ENCODE measurements at regions not wholly inside any gene's neighbourhood (a gene's known extent, or its start where the extent isn't known, plus 50 kb on each side); places are given as distances from the start of the nearest gene placed in this dataset.
"Not testable (repeated sequence)": the region's sequence is repeated elsewhere in the genome, so short reads cannot be mapped to it uniquely, and the experiment has no call there.

DNA sequence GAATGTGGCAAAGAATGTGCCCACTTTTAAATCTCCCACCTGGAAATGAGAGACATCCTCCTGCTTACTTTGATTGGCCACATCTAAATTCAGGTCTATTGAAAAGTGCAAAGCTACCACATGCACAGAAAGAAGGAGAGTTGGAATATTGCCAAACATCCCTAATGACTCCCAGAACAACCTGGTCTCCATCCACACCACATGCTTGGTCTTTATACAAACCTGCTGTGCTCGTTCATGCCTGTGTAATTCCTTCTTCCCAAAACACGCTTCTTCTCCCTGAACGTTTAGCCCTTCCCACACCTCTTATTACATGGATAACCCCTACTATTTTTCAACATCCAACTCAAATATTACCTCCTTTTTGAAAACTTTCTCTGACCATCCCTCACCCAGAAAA, 66.2 kb upstream of the BCL2L14 start:
- Mint-ChIP-seq H3K27ac (ENCODE audit: unreplicated experiment) (no peak overlapping the region), H3K36me3 (ENCODE audit: low read depth) (no peaks in the 10 kb centered on the region)

DNA sequence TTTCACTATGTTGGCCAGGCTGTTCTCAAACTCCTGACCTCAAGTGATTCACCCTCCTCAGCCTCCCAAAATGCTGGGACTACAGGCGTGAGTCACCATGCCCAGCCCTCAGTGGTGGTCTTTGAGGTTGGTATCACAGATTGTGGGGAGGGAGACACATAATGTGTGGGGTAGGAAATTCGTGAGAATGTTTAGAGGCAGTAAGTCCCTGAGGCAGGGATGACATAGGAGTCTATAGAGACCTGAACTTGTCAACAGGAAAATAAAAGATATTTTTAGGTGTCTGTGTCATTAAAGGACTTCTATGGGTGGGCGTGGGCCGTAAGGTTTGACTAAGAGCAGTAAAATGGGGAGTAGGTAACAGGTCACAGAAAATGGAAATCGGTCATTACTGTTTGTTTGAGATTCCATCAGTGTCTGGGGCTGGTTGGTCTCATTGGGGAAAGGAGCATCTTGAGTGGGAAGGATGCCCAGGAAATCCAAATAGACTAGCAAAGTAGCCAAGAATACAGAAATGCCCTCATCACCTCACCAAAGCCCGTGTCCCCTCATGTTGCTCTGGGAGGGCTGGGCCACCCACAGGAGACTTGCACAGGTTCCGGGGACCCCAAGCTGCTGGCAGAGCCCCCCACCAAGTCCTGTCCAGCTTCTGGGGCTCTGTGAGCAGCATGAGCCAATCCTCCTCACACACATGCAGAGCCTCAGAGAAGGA, 63.6 kb upstream of the BCL2L14 start:
- TF ChIP-seq, protein P1, sequence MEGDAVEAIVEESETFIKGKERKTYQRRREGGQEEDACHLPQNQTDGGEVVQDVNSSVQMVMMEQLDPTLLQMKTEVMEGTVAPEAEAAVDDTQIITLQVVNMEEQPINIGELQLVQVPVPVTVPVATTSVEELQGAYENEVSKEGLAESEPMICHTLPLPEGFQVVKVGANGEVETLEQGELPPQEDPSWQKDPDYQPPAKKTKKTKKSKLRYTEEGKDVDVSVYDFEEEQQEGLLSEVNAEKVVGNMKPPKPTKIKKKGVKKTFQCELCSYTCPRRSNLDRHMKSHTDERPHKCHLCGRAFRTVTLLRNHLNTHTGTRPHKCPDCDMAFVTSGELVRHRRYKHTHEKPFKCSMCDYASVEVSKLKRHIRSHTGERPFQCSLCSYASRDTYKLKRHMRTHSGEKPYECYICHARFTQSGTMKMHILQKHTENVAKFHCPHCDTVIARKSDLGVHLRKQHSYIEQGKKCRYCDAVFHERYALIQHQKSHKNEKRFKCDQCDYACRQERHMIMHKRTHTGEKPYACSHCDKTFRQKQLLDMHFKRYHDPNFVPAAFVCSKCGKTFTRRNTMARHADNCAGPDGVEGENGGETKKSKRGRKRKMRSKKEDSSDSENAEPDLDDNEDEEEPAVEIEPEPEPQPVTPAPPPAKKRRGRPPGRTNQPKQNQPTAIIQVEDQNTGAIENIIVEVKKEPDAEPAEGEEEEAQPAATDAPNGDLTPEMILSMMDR (IDR thresholded peaks at IDR 0.05), result no peak
- Mint-ChIP-seq H3K4me1 (ENCODE audit: low read depth) (peaks cover 21% of the 10 kb centered on the region), H3K4me3 (ENCODE audit: unreplicated experiment) (no peak overlapping the region), H3K27ac (ENCODE audit: unreplicated experiment) (no peak overlapping the region), H3K27me3 (ENCODE audit: low read depth) (peaks cover 2% of the 10 kb centered on the region), H3K9me3 (ENCODE audit: low read depth) (no peaks in the 10 kb centered on the region), H3K36me3 (ENCODE audit: low read depth) (no peaks in the 10 kb centered on the region)
- DNase-seq (ENCODE audit: low spot score), result no peak

More for the DNA sequence above, 66.2 kb upstream of the BCL2L14 start:
- Mint-ChIP-seq H3K4me1 (ENCODE audit: low read depth) (peaks cover 8% of the 10 kb centered on the region), H3K9me3 (ENCODE audit: low read depth) (no peaks in the 10 kb centered on the region), H3K4me3 (ENCODE audit: unreplicated experiment) (no peak overlapping the region), H3K27me3 (ENCODE audit: low read depth) (peaks cover 2% of the 10 kb centered on the region)
- no peak for DNase-seq (ENCODE audit: low spot score)
- TF ChIP-seq, protein P1 (IDR thresholded peaks at IDR 0.05), result no peak

DNA sequence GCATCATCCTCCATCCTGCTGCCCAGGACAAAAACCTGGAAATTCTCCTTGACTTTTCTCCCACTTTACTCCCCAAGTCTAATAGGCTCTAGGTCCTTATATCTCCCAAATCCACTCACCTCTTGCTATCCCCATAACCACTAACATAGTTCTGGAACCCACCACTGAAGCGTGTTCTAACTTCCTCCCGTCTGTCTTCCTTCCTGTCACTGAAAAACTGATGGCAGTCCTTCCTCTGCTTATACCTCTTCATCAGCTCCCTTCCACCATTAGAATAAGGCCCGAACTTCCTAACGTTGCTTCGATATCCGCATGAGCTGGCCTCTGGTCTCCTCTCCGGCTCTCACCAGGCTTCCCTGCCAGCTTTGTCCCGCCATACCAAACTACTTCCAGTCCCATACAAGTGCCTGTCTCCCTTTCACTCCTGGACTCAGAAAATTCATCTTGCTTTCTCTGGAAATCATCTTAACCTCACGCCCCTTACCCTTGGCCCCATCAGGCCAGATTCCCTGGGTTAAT, 63.0 kb upstream of the BCL2L14 start:
- Mint-ChIP-seq H3K36me3 (ENCODE audit: low read depth) (no peaks in the 10 kb centered on the region), H3K27me3 (ENCODE audit: low read depth) (peaks cover 2% of the 10 kb centered on the region), H3K4me3 (ENCODE audit: unreplicated experiment) (no peak overlapping the region), H3K4me1 (ENCODE audit: low read depth) (peaks cover 21% of the 10 kb centered on the region), H3K9me3 (ENCODE audit: low read depth) (no peaks in the 10 kb centered on the region), H3K27ac (ENCODE audit: unreplicated experiment) (no peak overlapping the region)
- TF ChIP-seq, protein P1 (IDR thresholded peaks at IDR 0.05), result no peak
- no peak for DNase-seq (ENCODE audit: low spot score)

DNA sequence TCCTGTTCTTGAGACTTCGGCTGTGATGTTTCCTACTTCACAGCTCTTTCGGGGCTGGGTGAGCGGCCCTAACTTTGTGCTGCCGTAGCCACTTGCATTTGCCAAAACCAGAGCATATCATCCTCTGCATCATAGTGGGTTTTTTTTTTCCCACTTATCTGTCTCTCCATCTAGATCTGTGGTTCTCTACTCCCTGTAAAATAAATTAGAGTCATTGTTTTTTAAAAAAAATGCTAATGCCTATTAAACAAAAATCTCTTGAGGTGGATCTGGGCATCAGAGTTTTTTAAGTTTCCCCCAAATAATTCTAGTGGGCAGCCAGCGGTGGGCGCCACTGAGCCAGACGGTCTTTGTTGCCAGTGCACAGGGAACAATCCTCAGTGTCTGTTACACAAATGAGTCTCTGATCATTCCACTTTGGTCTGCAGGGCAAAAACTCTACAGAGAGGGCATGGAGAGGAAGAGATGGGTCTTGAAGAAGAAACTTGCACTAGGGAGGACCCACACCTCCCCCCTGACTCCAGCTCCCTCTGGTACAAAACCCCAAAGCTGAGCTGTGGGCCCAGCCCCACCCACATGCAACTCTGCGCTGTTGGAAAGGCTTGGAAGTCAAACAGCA, 62.4 kb upstream of the BCL2L14 start:
- Mint-ChIP-seq H3K36me3 (ENCODE audit: low read depth) (no peaks in the 10 kb centered on the region), H3K4me1 (ENCODE audit: low read depth) (peaks cover 21% of the 10 kb centered on the region)
- no peak for DNase-seq (ENCODE audit: low spot score)

DNA sequence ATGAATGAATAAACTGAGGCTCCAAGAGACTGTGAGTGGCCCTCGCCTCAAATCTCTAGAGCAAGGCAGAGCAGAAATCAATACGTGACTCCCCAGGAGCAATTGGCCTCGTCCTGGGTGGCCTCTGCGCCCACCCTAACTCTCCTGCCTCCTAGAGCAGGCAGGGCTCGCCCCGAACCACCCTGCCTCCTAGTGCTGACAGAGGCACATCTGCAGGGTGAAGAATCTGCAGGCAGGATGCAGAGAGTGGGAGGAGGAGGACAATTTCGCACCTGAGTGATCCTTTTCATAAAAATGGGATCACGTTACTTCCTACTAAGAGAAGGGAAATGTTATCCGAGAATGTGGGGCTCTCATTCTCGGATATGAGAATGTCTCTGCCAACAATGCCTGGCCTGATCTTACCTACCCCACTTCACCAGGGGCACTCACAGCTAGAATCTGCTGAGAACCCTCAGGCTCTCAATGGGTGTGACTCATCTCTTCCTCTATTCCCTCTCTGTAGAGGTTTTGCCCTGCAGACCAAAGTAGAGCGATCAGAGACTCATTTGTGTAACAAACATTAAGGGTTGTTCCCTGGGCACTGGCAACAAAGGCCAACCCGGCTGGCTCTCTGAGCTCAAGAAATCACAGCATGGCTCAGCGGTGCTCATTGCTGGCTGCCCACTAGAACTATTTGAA, 61.7 kb upstream of the BCL2L14 start:
- no peak for DNase-seq (ENCODE audit: low spot score)

More for the DNA sequence above, 62.4 kb upstream of the BCL2L14 start:
- TF ChIP-seq, protein P1 (IDR thresholded peaks at IDR 0.05), result peak; percentile 39
- no peak overlapping the region for H3K4me3 Mint-ChIP-seq (ENCODE audit: unreplicated experiment)
- no peaks in the 10 kb centered on the region for H3K9me3 Mint-ChIP-seq (ENCODE audit: low read depth)
- no peak overlapping the region for H3K27ac Mint-ChIP-seq (ENCODE audit: unreplicated experiment)
- H3K27me3 Mint-ChIP-seq (ENCODE audit: low read depth), result peaks cover 2% of the 10 kb centered on the region

DNA sequence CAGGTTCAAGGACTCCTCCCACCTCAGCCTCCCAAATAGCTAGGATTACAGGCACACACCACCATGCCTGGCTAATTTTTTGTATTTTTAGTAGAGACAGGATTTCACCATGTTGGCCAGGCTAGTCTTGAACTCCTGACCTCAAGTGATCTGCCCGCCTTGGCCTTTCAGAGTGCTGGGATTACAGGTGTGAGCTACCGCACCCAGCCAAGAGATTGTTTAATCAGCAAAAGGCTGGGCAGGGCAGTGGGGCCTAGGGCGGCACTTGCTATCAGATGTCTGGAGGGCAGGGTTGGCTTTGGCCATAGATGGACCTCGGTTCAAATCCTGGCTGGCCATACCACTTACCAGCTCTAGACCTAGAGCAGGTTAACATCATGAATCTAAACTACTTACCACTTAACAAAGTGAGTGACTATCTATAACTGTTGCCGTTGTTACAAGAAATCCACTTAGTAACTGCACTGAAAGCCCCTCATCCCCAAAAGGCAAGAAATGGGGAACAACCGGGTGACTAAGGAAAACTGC, 60.9 kb upstream of the BCL2L14 start:
- not testable (repeated sequence) for H3K4me3 Mint-ChIP-seq (ENCODE audit: unreplicated experiment); H3K9me3 Mint-ChIP-seq (ENCODE audit: low read depth); H3K27ac Mint-ChIP-seq (ENCODE audit: unreplicated experiment); H3K27me3 Mint-ChIP-seq (ENCODE audit: low read depth); DNase-seq (ENCODE audit: low spot score); H3K36me3 Mint-ChIP-seq (ENCODE audit: low read depth)
- peaks cover 21% of the 10 kb centered on the region for H3K4me1 Mint-ChIP-seq (ENCODE audit: low read depth)

More for the DNA sequence above, 61.7 kb upstream of the BCL2L14 start:
- no peaks in the 10 kb centered on the region for H3K9me3 Mint-ChIP-seq (ENCODE audit: low read depth)
- no peak overlapping the region for H3K4me3 Mint-ChIP-seq (ENCODE audit: unreplicated experiment)
- peaks cover 2% of the 10 kb centered on the region for H3K27me3 Mint-ChIP-seq (ENCODE audit: low read depth)
- no peak overlapping the region for H3K27ac Mint-ChIP-seq (ENCODE audit: unreplicated experiment)
- TF ChIP-seq, protein P1 (IDR thresholded peaks at IDR 0.05), result no peak
- no peaks in the 10 kb centered on the region for H3K36me3 Mint-ChIP-seq (ENCODE audit: low read depth)
- peaks cover 21% of the 10 kb centered on the region for H3K4me1 Mint-ChIP-seq (ENCODE audit: low read depth)
